ENCODE measurements at regions not wholly inside any gene's neighbourhood (a gene's known extent, or its start where the extent isn't known, plus 50 kb on each side); places are given as distances from the start of the nearest gene placed in this dataset.
"Not testable (repeated sequence)": the region's sequence is repeated elsewhere in the genome, so short reads cannot be mapped to it uniquely, and the experiment has no call there.

DNA sequence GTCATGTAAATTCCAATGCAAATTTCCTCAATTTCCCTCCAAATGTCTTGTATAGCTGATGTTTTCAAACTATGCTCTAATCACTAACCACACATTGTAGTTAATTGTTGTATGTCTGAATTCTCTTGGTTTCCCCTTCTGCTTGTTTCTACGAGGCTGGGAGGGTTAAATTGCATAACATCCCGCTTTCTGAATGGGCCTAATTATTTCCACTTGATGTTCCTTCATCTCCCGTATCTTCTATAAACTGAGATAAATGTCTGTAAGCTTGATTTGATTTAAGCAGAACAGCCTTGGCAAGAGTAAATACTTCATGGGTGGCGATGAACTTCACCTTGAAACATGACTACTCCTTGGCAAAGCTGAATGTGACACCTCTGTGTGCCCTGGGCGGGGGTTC lies 72.2 kb downstream of the SERINC2 start:
- ATAC-seq (ENCODE audit: low read depth in 2 of 2): no peak
- Mint-ChIP-seq H3K27me3 (peaks cover 0 to 6% (median 0%) of the 10 kb centered on the region in 3 donors), H3K4me3 (no peak overlapping the region), H3K4me1 (peaks cover 10 to 14% (median 12%) of the 10 kb centered on the region in 3 donors), H3K27ac (peak overlapping the region in 1 of 6 donors; percentile 30), H3K9me3 (peaks cover 9 to 34% (median 22%) of the 10 kb centered on the region in 7 donors), H3K36me3 (peaks cover 5 to 8% of the 10 kb centered on the region in 2 donors)
- no peak for DNase-seq

DNA sequence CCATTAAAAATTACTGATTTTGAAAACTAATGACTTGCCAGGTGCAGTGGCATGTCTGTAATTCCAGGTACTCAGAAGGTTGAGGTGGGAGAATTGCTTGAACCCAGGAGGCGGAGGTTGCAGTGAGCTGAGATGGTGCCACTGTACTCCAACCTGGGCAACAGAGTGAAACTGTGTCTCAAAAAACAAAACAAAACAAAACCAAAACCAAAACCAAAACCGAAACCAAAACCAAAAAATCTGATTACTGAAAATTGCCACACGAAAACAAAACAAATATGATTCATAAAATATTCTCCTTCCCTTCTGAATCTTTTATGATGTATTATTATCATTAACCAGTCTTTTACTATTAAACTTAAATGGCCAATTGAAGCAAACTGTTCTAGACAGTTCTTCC lies 74.1 kb downstream of the SERINC2 start:
- no peak for DNase-seq
- Mint-ChIP-seq H3K27ac (peak overlapping the region in 2 of 6 donors; percentile 69 to 92), H3K4me3 (no peak overlapping the region), H3K36me3 (peaks cover 0 to 5% of the 10 kb centered on the region in 2 donors), H3K9me3 (peaks cover 0 to 21% (median 8%) of the 10 kb centered on the region in 7 donors), H3K27me3 (peaks cover 0 to 11% (median 7%) of the 10 kb centered on the region in 3 donors), H3K4me1 (peaks cover 10 to 14% (median 12%) of the 10 kb centered on the region in 3 donors)
- ATAC-seq (ENCODE audit: low read depth in 2 of 2): no peak

DNA sequence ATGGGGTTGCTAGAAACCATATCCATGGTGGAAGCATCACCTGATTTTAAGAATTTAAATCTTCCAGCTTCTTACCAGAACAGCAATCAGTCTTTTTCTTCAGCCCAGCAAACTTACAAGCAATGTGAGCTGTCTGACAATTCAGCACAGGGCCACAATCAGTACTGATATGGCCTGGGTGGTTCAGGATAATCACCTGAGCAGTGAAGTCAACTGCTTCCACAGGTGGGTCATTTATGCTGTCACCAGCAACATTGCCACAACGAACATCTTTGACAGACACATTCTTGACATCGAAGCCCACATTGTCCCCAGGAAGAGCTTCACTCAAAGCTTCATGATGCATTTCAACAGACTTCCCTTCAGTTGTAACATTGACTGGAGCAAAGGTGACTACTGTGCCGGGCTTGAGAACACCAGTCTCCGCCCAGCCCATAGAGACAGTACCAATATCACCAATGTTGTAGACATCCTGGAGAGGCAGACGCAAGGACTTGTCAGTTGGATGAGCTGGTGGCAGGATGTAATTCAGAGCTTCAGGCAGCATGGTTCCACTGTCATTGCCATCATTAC lies 74.8 kb downstream of the SERINC2 start:
- DNase-seq (no peak), ATAC-seq (ENCODE audit: low read depth in 2 of 2) (no peak)
- Mint-ChIP-seq H3K4me3 (peak overlapping the region in 1 of 8 donors; percentile 16), H3K9me3 (peaks cover 0 to 21% (median 8%) of the 10 kb centered on the region in 7 donors), H3K36me3 (peaks cover 0 to 5% of the 10 kb centered on the region in 2 donors), H3K4me1 (peaks cover 8 to 9% (median 8%) of the 10 kb centered on the region in 3 donors), H3K27ac (peak overlapping the region in 1 of 6 donors; percentile 69), H3K27me3 (peaks cover 0 to 11% (median 8%) of the 10 kb centered on the region in 3 donors)

DNA sequence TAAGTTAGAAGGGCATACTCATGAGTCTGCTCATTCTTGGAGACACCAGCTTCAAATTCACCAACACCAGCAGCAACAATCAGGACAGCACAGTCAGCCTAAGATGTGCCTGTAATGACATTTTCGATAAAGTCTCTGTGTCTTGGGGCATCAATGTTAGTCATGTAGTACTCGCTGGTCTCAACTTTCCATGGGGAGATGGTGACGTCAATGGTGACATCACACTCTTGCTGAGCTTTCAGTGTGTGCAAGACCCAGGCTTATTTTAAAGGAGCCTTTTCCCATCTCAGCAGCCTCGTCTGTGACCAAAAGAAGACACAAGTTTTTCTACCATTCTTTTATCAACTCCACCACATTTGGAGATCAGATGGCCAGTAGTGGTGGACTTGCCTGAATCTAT lies 75.5 kb downstream of the SERINC2 start:
- DNase-seq: no peak
- Mint-ChIP-seq H3K36me3 (peaks cover 0 to under 1% of the 10 kb centered on the region in 2 donors), H3K27me3 (peaks cover 0 to 11% (median 8%) of the 10 kb centered on the region in 3 donors), H3K27ac (no peak overlapping the region), H3K4me3 (no peak overlapping the region), H3K9me3 (peaks cover 0 to 18% (median 8%) of the 10 kb centered on the region in 7 donors), H3K4me1 (peaks cover under 1 to 2% (median under 1%) of the 10 kb centered on the region in 3 donors)
- no peak for ATAC-seq (ENCODE audit: low read depth in 2 of 2)

- not testable (repeated sequence) for H3K4me1 Mint-ChIP-seq; H3K36me3 Mint-ChIP-seq; H3K4me3 Mint-ChIP-seq; H3K27ac Mint-ChIP-seq; ATAC-seq (ENCODE audit: low read depth in 2 of 2); DNase-seq
- Mint-ChIP-seq H3K9me3 (peaks cover 0 to 17% (median 8%) of the 10 kb centered on the region in 7 donors), H3K27me3 (peaks cover 0 to 11% (median 8%) of the 10 kb centered on the region in 3 donors)
These were observed 76.6 kb downstream of the SERINC2 start for GRCh38 chr1:31489575-31489974.

DNA sequence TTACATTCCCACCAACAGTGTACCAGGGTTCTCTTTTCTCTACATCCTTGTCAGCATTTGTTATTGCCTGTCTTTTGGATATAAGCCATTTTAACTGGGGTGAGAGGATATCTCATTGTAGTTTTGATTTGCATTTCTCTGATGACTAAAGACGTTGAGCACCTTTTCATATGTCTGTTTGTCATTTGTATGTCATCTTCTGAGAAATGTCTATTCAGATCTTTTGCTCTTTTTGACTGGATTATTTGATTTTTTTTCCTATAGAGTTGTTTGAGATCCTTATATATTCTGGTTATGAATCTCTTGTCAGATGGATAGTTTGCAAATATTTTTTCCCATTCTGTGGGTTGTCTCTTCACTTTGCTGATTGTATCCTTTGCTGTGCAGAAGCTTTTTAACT lies 77.6 kb downstream of the SERINC2 start:
- H3K36me3 Mint-ChIP-seq; ATAC-seq (ENCODE audit: low read depth in 2 of 2); H3K4me3 Mint-ChIP-seq; DNase-seq; H3K4me1 Mint-ChIP-seq: not testable (repeated sequence)
- peak overlapping the region in 1 of 6 donors; percentile 1 for H3K27ac Mint-ChIP-seq
- peaks cover 0 to 14% (median 6%) of the 10 kb centered on the region in 7 donors for H3K9me3 Mint-ChIP-seq
- peaks cover 0 to 11% (median 8%) of the 10 kb centered on the region in 3 donors for H3K27me3 Mint-ChIP-seq

- H3K36me3 Mint-ChIP-seq; H3K9me3 Mint-ChIP-seq; H3K4me1 Mint-ChIP-seq; DNase-seq; ATAC-seq (ENCODE audit: low read depth in 2 of 2); H3K27me3 Mint-ChIP-seq; H3K4me3 Mint-ChIP-seq; H3K27ac Mint-ChIP-seq: not testable (repeated sequence)
These were observed 81.0 kb upstream of the TINAGL1 start for GRCh38 chr1:31495351-31495750.

GRCh38 chr1:31495770-31496169 lies 80.5 kb upstream of the TINAGL1 start:
- not testable (repeated sequence) for H3K4me1 Mint-ChIP-seq; H3K36me3 Mint-ChIP-seq; H3K27me3 Mint-ChIP-seq; ATAC-seq (ENCODE audit: low read depth in 2 of 2); H3K4me3 Mint-ChIP-seq; H3K9me3 Mint-ChIP-seq; DNase-seq; H3K27ac Mint-ChIP-seq

DNA sequence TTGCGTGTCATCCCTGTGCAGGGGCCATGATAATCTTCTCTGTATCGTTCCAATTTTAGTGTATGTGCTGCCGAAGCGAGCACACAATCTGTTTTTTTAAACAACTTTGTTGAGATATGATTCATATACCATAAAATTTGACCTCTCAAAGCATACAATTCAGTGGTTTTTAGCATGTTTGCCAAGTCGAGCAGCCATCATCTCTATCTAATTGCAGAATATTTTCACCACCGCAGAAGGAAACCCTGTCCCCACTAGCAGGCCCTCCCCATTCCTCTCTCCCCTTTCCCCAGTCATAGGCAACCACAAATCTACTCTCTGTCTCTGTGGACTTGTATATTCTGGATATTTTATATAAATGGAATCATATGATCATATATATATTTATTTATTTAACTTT lies 78.7 kb upstream of the TINAGL1 start:
- Mint-ChIP-seq H3K4me3 (no peak overlapping the region), H3K4me1 (peaks cover 0 to 1% (median 0%) of the 10 kb centered on the region in 3 donors), H3K27ac (no peak overlapping the region), H3K36me3 (no peaks in the 10 kb centered on the region), H3K9me3 (no peaks in the 10 kb centered on the region), H3K27me3 (peaks cover 0 to 5% (median 0%) of the 10 kb centered on the region in 3 donors)
- DNase-seq: no peak
- ATAC-seq (ENCODE audit: low read depth in 2 of 2): no peak

DNA sequence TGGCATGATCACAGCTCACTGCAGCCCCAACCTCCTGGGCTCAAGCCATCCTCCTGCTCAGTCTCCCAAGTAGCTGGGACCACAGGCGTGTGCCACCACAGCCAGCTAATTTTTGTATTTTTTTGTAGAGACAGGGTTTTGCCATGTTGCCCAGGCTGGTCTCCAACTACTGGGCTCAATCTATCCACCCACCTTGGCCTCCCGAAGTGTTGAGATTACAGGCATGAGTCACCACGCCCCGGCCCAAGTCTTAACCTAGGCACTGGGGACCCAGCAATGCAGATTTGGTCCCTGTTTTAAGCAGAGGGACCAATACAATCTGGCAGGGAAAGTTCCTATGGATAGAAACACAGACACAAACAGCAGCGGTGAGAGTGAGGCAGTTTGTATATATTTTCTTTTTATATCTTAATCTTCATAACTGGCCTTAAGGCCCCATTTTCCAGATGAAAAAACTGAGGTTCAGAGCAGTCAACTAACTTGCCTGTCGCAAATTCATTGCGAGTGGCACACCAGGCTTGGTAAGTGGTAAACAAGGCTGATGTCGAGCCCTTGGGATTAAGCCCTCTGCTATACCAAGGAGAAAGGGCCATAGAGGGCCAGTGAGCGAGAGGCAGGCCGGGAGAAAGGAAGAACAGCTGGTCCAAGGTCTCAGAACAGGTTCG lies 77.8 kb upstream of the TINAGL1 start:
- Mint-ChIP-seq H3K27me3 (peaks cover 0 to 5% (median 5%) of the 10 kb centered on the region in 3 donors), H3K27ac (no peak overlapping the region)
- no peak for DNase-seq

DNA sequence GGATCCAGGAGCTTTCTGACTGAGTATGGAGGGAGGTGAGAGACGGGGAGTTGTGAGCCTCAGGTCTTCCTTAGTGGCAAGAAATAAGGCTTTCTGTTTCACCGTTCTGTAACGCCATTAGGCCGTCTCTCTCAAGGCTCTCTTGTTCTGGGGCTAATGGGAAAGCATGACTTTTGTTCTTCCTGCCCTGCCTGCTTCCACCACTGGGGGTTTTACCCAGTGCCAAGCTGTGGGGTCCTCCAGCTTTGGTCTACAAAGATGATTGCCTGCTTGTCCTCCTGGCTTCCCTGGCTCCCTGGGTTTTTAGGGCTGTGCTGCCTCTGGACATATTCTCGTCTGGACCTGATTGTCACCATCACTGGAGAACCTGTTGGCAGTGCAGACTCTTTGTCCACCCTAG lies 74.8 kb upstream of the TINAGL1 start:
- ATAC-seq (ENCODE audit: low read depth in 2 of 2): no peak
- Mint-ChIP-seq H3K4me1 (peaks cover 11 to 15% (median 15%) of the 10 kb centered on the region in 3 donors), H3K9me3 (no peaks in the 10 kb centered on the region), H3K27ac (no peak overlapping the region), H3K4me3 (no peak overlapping the region), H3K36me3 (no peaks in the 10 kb centered on the region), H3K27me3 (peaks cover 5 to 13% (median 11%) of the 10 kb centered on the region in 3 donors)
- no peak for DNase-seq

More for the DNA sequence above, 77.8 kb upstream of the TINAGL1 start:
- Mint-ChIP-seq H3K36me3 (no peaks in the 10 kb centered on the region), H3K4me3 (no peak overlapping the region), H3K9me3 (no peaks in the 10 kb centered on the region), H3K4me1 (peaks cover 0 to 1% (median 0%) of the 10 kb centered on the region in 3 donors)
- ATAC-seq (ENCODE audit: low read depth in 2 of 2): no peak

DNA sequence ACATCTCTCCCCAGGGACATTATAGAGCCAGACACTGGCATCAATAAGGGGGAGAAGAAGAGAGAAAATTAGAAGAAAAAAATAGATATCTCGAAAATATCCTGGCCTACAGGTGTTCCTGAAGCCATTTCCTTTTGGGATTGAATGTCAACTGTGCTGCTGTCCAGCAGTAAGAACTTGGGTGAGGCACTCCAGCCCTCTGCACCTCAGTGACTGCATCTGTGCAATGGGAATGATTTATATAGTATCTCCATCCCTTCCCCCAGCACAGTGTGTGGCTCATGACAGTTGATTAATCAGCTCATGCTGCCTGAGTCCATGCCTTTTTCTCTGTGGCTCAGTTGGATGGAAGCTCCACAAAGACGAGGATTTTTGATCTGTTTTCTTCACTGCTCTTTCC lies 74.1 kb upstream of the TINAGL1 start:
- Mint-ChIP-seq H3K27me3 (peaks cover 5 to 18% (median 11%) of the 10 kb centered on the region in 3 donors), H3K4me3 (no peak overlapping the region), H3K36me3 (no peaks in the 10 kb centered on the region), H3K4me1 (peaks cover 12 to 19% (median 17%) of the 10 kb centered on the region in 3 donors), H3K9me3 (no peaks in the 10 kb centered on the region), H3K27ac (no peak overlapping the region)
- DNase-seq: no peak
- no peak for ATAC-seq (ENCODE audit: low read depth in 2 of 2)

- peak overlapping the region in 1 of 6 donors; percentile 2 for H3K27ac Mint-ChIP-seq
- no peaks in the 10 kb centered on the region for H3K9me3 Mint-ChIP-seq
- no peaks in the 10 kb centered on the region for H3K36me3 Mint-ChIP-seq
- peak overlapping the region in 1 of 8 donors; percentile 74 for H3K4me3 Mint-ChIP-seq
- ATAC-seq (ENCODE audit: low read depth in 2 of 2): no peak
- peaks cover 5 to 21% (median 13%) of the 10 kb centered on the region in 3 donors for H3K27me3 Mint-ChIP-seq
- DNase-seq: no peak
- peaks cover 13 to 20% (median 17%) of the 10 kb centered on the region in 3 donors for H3K4me1 Mint-ChIP-seq
These were observed 73.3 kb upstream of the TINAGL1 start for GRCh38 chr1:31502926-31503511.
